WTC11 (cell line): ENCODE measurements at regions not wholly inside any gene's neighbourhood (a gene's known extent, or its start where the extent isn't known, plus 50 kb on each side); places are given as distances from the start of the nearest gene placed in this dataset.

Source experiments
- ATAC-seq: fragments of 200-7000 bp; cut with Tn5 transposase; 2 replicates; pipeline ENCODE4 v1.10.0; 2021; ENCODE audit warnings: mild to moderate bottlenecking, moderate library complexity
- CTCF ChIA-PET: fragments of 300-600 bp; sonication (Branson Sonifier 250); formaldehyde crosslinking; loops from one replicate; lab custom pipeline; 2021; ENCODE audit warnings: antibody characterized with exemption; lab: Charles Lee
- POLR2A ChIA-PET: fragments of 350-600 bp; sonication (Branson Sonifier 250); formaldehyde crosslinking; loops from one replicate; lab custom pipeline; 2021; ENCODE audit warnings: antibody characterized with exemption; lab: Charles Lee
- DNase-seq: peaks from one replicate; pipeline ENCODE4 v3.0.0; 2021; ENCODE audit warnings: low spot score
- H3K27ac Mint-ChIP-seq: 2 replicates; pipeline ENCODE4 v1.8.0; 2021; ENCODE audit warnings: mixed read lengths
- H3K27me3 Mint-ChIP-seq: 2 replicates; pipeline ENCODE4 v1.8.0; 2021; ENCODE audit warnings: low read depth, mild to moderate bottlenecking, moderate library complexity, mixed read lengths
- H3K36me3 Mint-ChIP-seq: 2 replicates; pipeline ENCODE4 v1.8.0; 2021; ENCODE audit warnings: mixed read lengths
- H3K4me1 Mint-ChIP-seq: 2 replicates; pipeline ENCODE4 v1.8.0; 2022; ENCODE audit warnings: mixed read lengths
- H3K4me3 Mint-ChIP-seq: 2 replicates; pipeline ENCODE4 v1.8.0; 2021; ENCODE audit warnings: mild to moderate bottlenecking, moderate library complexity, mixed read lengths
- H3K9me3 Mint-ChIP-seq: 2 replicates; pipeline ENCODE4 v1.8.0; 2021; ENCODE audit warnings: mixed read lengths
- CREB1 ChIP-seq: sonication (generic); formaldehyde crosslinking; IDR thresholded peaks from 2 replicates; pipeline ENCODE4 v1.8.0; 2023; ENCODE audit warnings: mild to moderate bottlenecking, missing genetic modification reagents
- NR2C2 ChIP-seq: sonication (generic); formaldehyde crosslinking; IDR thresholded peaks from 2 replicates; pipeline ENCODE4 v1.8.0; 2022; ENCODE audit warnings: mild to moderate bottlenecking, missing genetic modification reagents
- TF ChIP-seq, protein P1 (sequence below): fragments of 250-450 bp; sonication (Bioruptor Pico); IDR thresholded peaks from 2 replicates; pipeline ENCODE4 v1.9.0; 2021; ENCODE audit warnings: mild to moderate bottlenecking, borderline replicate concordance
- TF ChIP-seq, protein P2 (sequence below): sonication (generic); formaldehyde crosslinking; IDR thresholded peaks from 2 replicates; pipeline ENCODE4 v1.8.1; 2022; ENCODE audit warnings: mild to moderate bottlenecking, missing genetic modification reagents, moderate library complexity, borderline replicate concordance

DNA sequence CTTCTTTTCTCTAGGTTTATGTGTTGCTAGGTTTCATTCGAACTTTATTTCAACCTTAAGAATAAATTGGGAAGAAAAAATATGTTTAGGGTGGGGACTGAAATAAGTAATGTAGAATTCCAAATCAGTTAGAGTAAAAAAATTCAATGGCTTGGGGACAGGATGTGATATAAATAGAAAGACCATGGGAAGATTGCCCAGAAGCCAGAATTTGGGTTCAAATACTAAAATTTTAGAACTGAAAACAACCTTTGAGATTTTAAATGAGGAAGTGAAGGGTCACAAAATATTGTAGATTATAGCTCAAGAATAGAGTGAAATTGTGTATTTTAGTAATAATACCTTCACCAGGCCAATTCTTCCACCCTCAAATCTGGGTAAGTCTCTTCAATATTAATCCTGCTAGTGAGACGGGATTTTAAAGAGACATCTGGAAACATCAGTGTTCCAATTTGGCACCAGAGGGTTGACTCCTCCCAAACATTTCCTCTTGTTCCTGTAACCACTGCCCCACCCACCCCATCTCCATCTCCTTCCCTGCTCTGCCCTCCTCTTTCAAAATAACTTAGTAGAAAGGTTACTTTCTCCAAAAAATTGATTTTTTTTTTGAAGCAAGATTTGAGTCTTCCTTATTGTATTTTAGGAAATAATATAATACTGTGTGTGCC lies 51.3 kb upstream of the FAM3C start (continued):
- TF ChIP-seq, protein P1, sequence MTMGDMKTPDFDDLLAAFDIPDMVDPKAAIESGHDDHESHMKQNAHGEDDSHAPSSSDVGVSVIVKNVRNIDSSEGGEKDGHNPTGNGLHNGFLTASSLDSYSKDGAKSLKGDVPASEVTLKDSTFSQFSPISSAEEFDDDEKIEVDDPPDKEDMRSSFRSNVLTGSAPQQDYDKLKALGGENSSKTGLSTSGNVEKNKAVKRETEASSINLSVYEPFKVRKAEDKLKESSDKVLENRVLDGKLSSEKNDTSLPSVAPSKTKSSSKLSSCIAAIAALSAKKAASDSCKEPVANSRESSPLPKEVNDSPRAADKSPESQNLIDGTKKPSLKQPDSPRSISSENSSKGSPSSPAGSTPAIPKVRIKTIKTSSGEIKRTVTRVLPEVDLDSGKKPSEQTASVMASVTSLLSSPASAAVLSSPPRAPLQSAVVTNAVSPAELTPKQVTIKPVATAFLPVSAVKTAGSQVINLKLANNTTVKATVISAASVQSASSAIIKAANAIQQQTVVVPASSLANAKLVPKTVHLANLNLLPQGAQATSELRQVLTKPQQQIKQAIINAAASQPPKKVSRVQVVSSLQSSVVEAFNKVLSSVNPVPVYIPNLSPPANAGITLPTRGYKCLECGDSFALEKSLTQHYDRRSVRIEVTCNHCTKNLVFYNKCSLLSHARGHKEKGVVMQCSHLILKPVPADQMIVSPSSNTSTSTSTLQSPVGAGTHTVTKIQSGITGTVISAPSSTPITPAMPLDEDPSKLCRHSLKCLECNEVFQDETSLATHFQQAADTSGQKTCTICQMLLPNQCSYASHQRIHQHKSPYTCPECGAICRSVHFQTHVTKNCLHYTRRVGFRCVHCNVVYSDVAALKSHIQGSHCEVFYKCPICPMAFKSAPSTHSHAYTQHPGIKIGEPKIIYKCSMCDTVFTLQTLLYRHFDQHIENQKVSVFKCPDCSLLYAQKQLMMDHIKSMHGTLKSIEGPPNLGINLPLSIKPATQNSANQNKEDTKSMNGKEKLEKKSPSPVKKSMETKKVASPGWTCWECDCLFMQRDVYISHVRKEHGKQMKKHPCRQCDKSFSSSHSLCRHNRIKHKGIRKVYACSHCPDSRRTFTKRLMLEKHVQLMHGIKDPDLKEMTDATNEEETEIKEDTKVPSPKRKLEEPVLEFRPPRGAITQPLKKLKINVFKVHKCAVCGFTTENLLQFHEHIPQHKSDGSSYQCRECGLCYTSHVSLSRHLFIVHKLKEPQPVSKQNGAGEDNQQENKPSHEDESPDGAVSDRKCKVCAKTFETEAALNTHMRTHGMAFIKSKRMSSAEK (CRISPR knock-in tag): no peak

DNA sequence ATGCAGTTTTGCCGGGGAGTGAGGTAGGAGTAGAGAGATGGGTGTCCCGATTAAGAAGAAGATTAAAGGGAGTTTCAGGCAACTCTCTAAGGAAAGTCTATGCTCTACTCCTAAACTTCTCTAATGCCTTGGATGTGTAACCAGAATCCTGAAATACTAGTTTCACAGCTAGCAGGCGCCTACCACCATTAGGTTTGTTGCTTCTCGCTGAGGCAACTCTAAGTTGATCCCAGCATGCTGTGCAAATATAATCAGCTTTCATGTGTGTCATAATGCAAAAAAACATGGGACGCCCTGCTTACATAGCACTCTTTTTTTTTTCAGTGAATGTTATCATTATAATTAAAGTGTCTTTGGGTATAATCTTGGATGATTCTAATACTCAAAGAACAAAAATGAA lies 50.4 kb upstream of the FAM3C start:
- no peak for DNase-seq
- Mint-ChIP-seq H3K4me1 (peaks cover 19% of the 10 kb centered on the region), H3K27me3 (no peaks in the 10 kb centered on the region), H3K4me3 (no peak overlapping the region), H3K9me3 (no peaks in the 10 kb centered on the region), H3K36me3 (no peaks in the 10 kb centered on the region), H3K27ac (no peak overlapping the region)
- ATAC-seq: no peak
- ChIA-PET POLR2A (no interaction called here), CTCF (no interaction called here)
- TF ChIP-seq NR2C2 (CRISPR knock-in tag) (no peak), CREB1 (CRISPR knock-in tag) (no peak)
- TF ChIP-seq, protein P2, sequence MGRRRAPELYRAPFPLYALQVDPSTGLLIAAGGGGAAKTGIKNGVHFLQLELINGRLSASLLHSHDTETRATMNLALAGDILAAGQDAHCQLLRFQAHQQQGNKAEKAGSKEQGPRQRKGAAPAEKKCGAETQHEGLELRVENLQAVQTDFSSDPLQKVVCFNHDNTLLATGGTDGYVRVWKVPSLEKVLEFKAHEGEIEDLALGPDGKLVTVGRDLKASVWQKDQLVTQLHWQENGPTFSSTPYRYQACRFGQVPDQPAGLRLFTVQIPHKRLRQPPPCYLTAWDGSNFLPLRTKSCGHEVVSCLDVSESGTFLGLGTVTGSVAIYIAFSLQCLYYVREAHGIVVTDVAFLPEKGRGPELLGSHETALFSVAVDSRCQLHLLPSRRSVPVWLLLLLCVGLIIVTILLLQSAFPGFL (CRISPR knock-in tag): no peak
